ACC112 (cell line): ENCODE measurements at regions not wholly inside any gene's neighbourhood (a gene's known extent, or its start where the extent isn't known, plus 50 kb on each side); places are given as distances from the start of the nearest gene placed in this dataset.

Source experiments
- H2AFZ ChIP-seq: fragments of 200-600 bp; sonication (generic); one replicate; pipeline ENCODE4 v1.6.0; 2017; ENCODE audit warnings: antibody characterized with exemption, low read length; ENCODE audit not compliant: unreplicated experiment
- H3K27ac ChIP-seq: fragments of 200-600 bp; sonication (generic); 2 replicates; pipeline ENCODE4 v1.5.1; 2014; ENCODE audit warnings: low read depth, mild to moderate bottlenecking, antibody characterized with exemption, low read length, moderate library complexity
- H3K27me3 ChIP-seq: fragments of 200-600 bp; sonication (generic); 2 replicates; pipeline ENCODE4 v1.6.1; 2014; ENCODE audit warnings: mild to moderate bottlenecking, antibody characterized with exemption, low read length, moderate library complexity, mixed read lengths; ENCODE audit not compliant: insufficient read depth
- H3K36me3 ChIP-seq: fragments of 200-600 bp; sonication (generic); 2 replicates; pipeline ENCODE4 v1.6.1; 2016; ENCODE audit warnings: mild to moderate bottlenecking, antibody characterized with exemption, low read length, moderate library complexity, mixed read lengths; ENCODE audit not compliant: insufficient read depth
- H3K4me1 ChIP-seq: fragments of 200-600 bp; sonication (generic); one replicate; pipeline ENCODE4 v1.6.1; 2016; ENCODE audit warnings: low read length, mixed read lengths; ENCODE audit not compliant: insufficient read depth, unreplicated experiment, control insufficient read depth
- H3K4me3 ChIP-seq: fragments of 200-600 bp; sonication (generic); 2 replicates; pipeline ENCODE4 v1.5.1; 2014; ENCODE audit warnings: mild to moderate bottlenecking, low read depth, low read length
- H3K79me2 ChIP-seq: fragments of 200-600 bp; sonication (generic); one replicate; pipeline ENCODE4 v1.6.0; 2016; ENCODE audit warnings: low read length; ENCODE audit not compliant: control insufficient read depth, unreplicated experiment, insufficient read depth

DNA sequence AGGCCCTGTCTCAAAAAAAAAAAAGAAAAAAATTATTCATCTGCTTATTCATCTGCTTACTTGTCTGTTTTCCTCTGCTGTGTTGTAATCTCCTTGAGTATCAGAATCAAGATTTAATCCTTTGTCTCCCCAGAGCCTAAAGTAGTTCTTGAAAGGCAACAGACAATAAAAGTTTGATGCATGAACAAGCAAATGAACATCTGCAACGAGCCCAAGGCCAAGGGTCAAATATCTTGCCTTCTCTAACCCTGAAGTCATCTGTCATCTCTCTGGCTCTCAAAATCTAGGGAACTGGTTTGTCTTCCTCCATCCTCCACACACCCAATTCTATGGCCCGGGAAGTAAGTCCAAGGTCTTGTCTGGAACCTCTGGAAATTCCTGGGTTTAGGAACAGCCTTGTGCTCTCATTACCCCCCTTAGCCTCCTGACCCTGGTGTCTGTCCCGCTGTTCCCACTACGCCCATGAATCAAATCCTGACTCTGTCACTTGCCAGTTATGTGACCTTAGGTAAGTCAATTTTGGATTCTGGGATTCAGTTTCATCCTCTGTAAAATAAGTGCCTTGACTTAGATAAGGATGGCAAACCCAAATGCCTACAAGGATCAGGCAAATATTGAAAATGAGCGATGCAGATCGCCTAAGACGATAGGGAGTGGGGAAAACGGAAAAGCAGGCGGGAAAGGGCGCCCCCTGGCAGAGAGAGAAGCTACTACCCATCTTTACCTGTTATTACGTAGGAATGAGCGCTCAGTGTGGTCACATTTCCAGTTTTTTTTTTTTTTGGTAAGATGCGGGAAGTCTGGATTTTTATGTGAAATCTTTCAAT is 102.7 kb upstream of the DHX15 start:
- H3K4me3 ChIP-seq = no peak overlapping the region
- H2AFZ ChIP-seq = no peak overlapping the region
- H3K27me3 ChIP-seq = peaks cover 6% of the 10 kb centered on the region; the same call in 1 of the 2 replicates
- H3K36me3 ChIP-seq = no peaks in the 10 kb centered on the region
- peaks cover 9% of the 10 kb centered on the region for H3K4me1 ChIP-seq
- H3K79me2 ChIP-seq = no peaks in the 10 kb centered on the region
- no peak overlapping the region for H3K27ac ChIP-seq

DNA sequence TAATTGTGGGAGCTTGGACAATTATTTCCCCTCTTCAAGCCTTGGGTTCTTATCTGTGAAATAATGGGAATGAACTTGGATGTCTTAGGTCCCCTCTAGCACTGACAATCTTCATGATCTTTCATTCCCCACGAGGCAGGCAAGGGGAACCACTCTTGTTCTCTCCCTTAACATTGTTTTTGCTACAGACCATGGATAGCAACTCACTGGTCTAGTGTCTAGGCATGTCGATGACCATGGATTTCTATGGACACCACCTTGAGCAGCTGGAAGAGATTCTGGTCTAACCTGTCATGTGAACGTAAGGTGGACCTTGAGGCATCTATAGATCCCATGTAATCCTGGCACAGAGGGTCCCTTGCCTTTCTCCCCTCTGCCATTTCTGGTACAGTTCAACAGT is 104.1 kb upstream of the DHX15 start:
- H3K4me1 ChIP-seq = peaks cover 9% of the 10 kb centered on the region
- H3K79me2 ChIP-seq = no peaks in the 10 kb centered on the region
- no peaks in the 10 kb centered on the region for H3K36me3 ChIP-seq
- H3K4me3 ChIP-seq = no peak overlapping the region
- no peak overlapping the region for H3K27ac ChIP-seq
- H3K27me3 ChIP-seq = no peaks in the 10 kb centered on the region
- H2AFZ ChIP-seq = no peak overlapping the region

DNA sequence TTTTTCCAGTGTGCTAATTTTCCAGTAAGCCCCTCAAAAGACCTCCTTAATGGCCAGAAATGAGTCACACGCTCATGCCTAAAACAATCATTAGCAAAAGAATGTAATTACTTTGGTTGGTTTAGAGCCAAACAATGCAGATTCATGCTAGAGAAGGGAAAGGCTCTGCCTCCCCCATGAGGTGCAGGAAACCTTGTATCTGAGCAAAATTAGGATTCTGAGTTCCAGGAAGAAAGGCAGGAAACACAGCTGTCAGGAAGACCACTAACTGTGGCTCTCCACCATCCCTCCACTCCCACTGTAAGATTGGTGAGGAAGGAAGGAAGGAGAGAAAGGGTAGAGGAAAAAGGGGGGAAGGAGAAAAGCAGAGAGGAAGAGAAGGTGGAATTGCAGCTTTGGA is 104.9 kb upstream of the DHX15 start:
- no peaks in the 10 kb centered on the region for H3K79me2 ChIP-seq
- no peaks in the 10 kb centered on the region for H3K36me3 ChIP-seq
- no peak overlapping the region for H3K27ac ChIP-seq
- no peak overlapping the region for H3K4me3 ChIP-seq
- H3K27me3 ChIP-seq = no peaks in the 10 kb centered on the region
- peaks cover 9% of the 10 kb centered on the region for H3K4me1 ChIP-seq
- H2AFZ ChIP-seq = no peak overlapping the region

DNA sequence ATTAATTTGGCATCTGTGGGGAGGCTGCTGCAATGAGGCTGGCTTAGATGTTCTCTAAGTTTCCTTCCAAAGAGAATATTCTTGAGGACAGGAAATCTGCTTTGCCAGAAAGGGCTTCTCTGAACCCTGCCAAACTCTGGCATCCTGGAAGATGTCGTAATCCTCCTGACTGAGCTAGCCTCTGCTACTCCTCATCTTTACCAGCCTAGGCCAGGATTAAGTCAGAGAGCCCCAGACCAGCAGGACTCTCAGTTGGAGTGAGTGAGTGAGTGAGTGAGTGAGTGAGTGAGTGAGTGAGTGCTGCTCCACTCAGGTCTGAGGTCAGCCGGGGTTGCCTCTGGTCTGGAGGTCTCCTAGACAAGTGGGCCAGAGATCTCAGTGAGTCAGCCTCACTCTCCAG is 104.9 kb upstream of the SOD3 start:
- Histone ChIP-seq H3K79me2 (no peaks in the 10 kb centered on the region), H3K4me3 (no peak overlapping the region), H3K27me3 (no peaks in the 10 kb centered on the region)

DNA sequence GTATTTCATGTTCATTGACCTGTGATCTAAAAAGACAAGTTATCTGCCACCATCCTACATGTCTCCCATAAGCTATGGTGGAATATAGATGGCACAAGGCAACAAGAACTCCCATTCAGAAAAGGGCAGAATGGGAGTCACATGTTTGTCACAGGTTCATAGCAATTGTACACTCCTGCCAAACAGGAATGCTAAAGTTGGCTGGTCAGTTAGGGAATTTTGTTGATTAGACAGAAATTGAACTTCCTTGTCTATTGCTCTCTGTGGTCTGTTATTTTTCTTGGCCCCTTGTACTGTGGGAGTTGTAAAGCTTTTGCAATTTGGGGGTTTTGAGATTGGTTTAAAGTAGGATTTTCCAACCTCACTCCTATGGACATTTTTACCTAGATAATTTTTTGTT is 101.7 kb upstream of the SOD3 start:
- Histone ChIP-seq H3K4me3 (no peak overlapping the region), H3K79me2 (no peaks in the 10 kb centered on the region), H2AFZ (no peak overlapping the region), H3K4me1 (peaks cover 9% of the 10 kb centered on the region), H3K27ac (no peak overlapping the region), H3K27me3 (no peaks in the 10 kb centered on the region), H3K36me3 (no peaks in the 10 kb centered on the region)

More for the DNA sequence above, 104.9 kb upstream of the SOD3 start:
- H2AFZ ChIP-seq = no peak overlapping the region
- peaks cover 9% of the 10 kb centered on the region for H3K4me1 ChIP-seq
- H3K27ac ChIP-seq = no peak overlapping the region
- no peaks in the 10 kb centered on the region for H3K36me3 ChIP-seq

DNA sequence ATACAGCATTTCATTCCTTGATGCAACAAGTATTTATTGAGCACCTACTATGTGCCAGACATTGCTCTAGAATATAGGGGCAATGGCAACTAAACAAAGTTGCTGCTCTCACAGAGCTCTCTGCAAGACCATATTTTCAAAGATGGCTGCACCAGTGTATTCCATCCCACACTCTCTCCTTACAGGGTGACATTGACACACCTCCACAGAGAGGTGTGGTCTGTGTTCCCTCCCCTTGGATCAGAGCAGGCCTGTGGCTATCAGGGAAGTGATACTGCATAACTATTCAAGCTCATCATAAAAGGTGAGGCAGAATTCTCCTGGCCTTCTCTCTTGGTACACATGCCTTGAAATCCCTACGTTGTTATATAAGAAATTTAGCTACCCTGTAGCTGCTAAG is 95.3 kb upstream of the SOD3 start:
- H3K27me3 ChIP-seq = peaks cover 6% of the 10 kb centered on the region; the same call in 1 of the 2 replicates
- no peak overlapping the region for H3K27ac ChIP-seq
- no peak overlapping the region for H2AFZ ChIP-seq
- no peaks in the 10 kb centered on the region for H3K4me1 ChIP-seq
- H3K4me3 ChIP-seq = no peak overlapping the region
- no peaks in the 10 kb centered on the region for H3K79me2 ChIP-seq
- no peaks in the 10 kb centered on the region for H3K36me3 ChIP-seq

DNA sequence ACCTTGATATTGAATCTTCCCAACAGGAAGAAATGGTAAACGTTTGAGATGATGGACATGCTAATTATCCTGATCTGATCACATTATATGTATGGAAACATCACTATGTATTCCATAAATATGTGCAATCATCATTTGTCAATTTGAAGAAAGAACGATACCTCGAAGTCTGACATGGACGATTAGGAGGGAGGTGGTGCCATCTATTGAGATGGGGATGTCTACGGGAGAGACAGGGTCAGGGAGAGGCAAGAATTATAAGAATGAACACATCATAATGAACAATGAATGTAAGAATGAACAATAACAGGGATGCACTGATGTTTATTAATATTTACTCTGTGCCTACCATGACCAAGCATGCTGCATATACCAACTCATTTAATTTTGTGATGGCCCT is 93.7 kb upstream of the SOD3 start:
- Histone ChIP-seq H3K36me3 (no peaks in the 10 kb centered on the region), H3K79me2 (no peaks in the 10 kb centered on the region), H3K4me1 (no peaks in the 10 kb centered on the region), H3K27me3 (peaks cover 6% of the 10 kb centered on the region; the same call in 1 of the 2 replicates), H3K27ac (no peak overlapping the region), H2AFZ (no peak overlapping the region), H3K4me3 (no peak overlapping the region)

DNA sequence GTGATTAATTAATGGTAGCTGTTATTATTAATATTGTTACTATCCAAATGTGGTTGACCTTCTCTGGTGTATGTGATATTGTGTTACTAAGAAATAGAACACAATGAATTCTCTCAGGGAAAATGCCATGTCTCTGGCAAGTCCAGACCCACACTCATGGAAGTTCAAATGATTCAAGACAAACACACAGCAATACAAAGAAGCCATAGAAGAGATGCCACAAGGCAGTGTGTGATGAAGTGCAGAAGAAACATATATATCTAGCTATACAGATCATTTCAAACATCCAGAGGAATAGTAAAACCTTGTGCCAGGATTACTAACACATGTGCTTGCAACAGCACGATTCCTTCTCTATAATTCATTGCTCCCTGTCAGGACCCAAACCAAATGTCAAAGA is 93.1 kb upstream of the SOD3 start:
- no peak overlapping the region for H3K27ac ChIP-seq
- H2AFZ ChIP-seq = no peak overlapping the region
- no peaks in the 10 kb centered on the region for H3K36me3 ChIP-seq
- H3K27me3 ChIP-seq = peaks cover 11% of the 10 kb centered on the region; the same call in 1 of the 2 replicates
- H3K4me1 ChIP-seq = no peaks in the 10 kb centered on the region
- no peak overlapping the region for H3K4me3 ChIP-seq
- no peaks in the 10 kb centered on the region for H3K79me2 ChIP-seq

DNA sequence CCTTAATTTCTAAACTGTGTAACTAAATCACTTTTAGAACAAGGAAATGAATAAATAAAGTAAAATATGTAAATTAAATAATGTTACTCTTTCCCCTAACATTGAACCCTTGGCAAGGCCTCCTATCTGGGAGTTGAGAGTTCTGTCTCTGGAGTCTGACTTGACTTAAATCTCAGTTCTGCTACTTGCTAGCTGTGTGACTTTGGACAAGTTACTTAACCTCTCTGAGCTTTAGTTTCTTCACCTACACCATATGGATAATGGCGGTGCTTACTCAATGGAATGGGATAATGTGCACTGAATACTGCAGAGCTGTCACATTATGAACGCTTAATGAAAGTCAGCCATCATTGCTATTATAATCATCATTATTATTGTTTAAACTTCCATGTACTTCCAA is 92.1 kb upstream of the SOD3 start:
- Histone ChIP-seq H3K4me3 (no peak overlapping the region), H3K27me3 (peaks cover 11% of the 10 kb centered on the region; the same call in 1 of the 2 replicates), H3K36me3 (no peaks in the 10 kb centered on the region), H2AFZ (no peak overlapping the region), H3K27ac (no peak overlapping the region), H3K79me2 (no peaks in the 10 kb centered on the region), H3K4me1 (no peaks in the 10 kb centered on the region)

DNA sequence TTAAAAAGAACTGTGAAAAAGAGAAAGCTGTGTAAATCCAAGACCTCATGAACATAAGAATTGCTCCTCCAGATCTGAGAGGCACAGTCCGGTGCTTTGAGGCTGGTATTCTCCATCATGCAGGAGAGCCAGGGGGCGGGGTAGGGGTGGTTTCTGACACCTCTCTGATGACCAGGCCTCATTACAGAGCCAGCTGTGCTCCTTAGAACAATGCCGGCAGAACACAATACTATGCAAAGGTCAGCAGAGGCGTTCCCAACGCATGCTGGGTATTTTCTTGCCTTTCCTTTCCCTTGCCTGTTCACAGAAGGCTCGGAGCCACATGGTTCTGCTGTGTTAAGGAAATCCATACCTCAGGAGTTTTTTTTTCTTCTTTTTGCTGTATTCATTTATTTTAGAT is 91.2 kb upstream of the SOD3 start:
- no peaks in the 10 kb centered on the region for H3K79me2 ChIP-seq

DNA sequence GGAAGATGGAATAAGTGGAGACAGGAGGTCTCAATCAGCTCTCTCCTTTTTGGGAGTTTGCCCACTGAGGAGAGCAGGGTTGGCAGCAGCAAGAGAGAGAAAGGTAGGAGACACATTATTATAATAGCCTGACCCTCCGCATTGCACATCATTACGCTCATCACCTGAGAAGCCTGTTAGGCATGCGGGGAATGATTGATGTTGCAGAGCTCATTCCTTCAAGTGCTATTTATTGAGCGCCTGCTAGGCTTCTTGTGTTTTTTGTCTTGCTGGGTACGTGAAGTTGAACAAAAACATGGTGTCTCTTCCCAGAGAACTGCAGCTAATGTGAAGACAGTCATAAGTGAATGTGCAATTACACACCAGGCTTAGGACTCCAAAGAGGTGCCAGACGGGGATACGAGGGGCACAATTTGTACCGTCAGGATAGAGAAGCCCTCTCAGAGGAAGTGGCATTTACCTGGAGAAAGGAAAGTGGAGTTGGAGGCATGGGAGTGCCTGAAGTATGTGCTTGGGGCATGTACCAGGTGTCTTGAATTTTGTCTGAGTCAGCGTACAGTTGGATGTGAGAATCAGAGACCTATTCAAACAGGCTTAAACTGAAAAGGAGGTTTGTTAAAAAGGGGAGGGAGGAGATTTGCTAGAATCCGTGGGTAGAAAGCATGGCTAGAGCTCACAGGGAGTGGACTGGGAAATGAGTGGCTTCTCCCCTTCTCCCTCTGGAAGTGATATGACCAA is 90.2 kb upstream of the SOD3 start:
- no peak overlapping the region for H3K4me3 ChIP-seq
- no peak overlapping the region for H2AFZ ChIP-seq
- H3K27ac ChIP-seq = no peak overlapping the region
- H3K36me3 ChIP-seq = no peaks in the 10 kb centered on the region
- no peaks in the 10 kb centered on the region for H3K4me1 ChIP-seq
- peaks cover 11% of the 10 kb centered on the region; the same call in 1 of the 2 replicates for H3K27me3 ChIP-seq
- H3K79me2 ChIP-seq = no peaks in the 10 kb centered on the region

More for the DNA sequence above, 91.2 kb upstream of the SOD3 start:
- Histone ChIP-seq H2AFZ (no peak overlapping the region), H3K36me3 (no peaks in the 10 kb centered on the region), H3K27ac (no peak overlapping the region), H3K4me1 (no peaks in the 10 kb centered on the region), H3K27me3 (peaks cover 11% of the 10 kb centered on the region; the same call in 1 of the 2 replicates), H3K4me3 (no peak overlapping the region)
